H9 (cell line): ENCODE measurements at regions not wholly inside any gene's neighbourhood (a gene's known extent, or its start where the extent isn't known, plus 50 kb on each side); places are given as distances from the start of the nearest gene placed in this dataset.

ENCODE experiments used
- DNase-seq: peaks from one replicate; pipeline ENCODE4 v3.0.0-alpha.2; 2017
- H2AFZ ChIP-seq: one replicate; pipeline ENCODE4 v1.6.1; 2013; ENCODE audit warnings: mild to moderate bottlenecking, low read length, control low read depth, moderate library complexity
- H2AK5ac ChIP-seq: 2 replicates; pipeline ENCODE4 v1.6.1; 2013; ENCODE audit warnings: low read length, control low read depth, mixed read lengths; ENCODE audit not compliant: insufficient read length
- H2BK120ac ChIP-seq: one replicate; pipeline ENCODE4 v1.6.1; 2013; ENCODE audit warnings: low read depth, mild to moderate bottlenecking, low read length, control low read depth, inconsistent platforms; ENCODE audit not compliant: poor library complexity, severe bottlenecking
- H2BK12ac ChIP-seq: 2 replicates; pipeline ENCODE4 v1.6.1; 2013; ENCODE audit warnings: low read length, control low read depth, mixed read lengths, low read depth; ENCODE audit not compliant: insufficient read length
- H2BK15ac ChIP-seq: 2 replicates; pipeline ENCODE4 v1.6.1; 2013; ENCODE audit warnings: low read depth, low read length, control low read depth
- H2BK20ac ChIP-seq: one replicate; pipeline ENCODE4 v1.6.1; 2013; ENCODE audit warnings: low read depth, mild to moderate bottlenecking, low read length, control low read depth, inconsistent platforms; ENCODE audit not compliant: poor library complexity, severe bottlenecking
- H2BK5ac ChIP-seq: 2 replicates; pipeline ENCODE4 v1.6.1; 2013; ENCODE audit warnings: low read length, control low read depth, mixed read lengths; ENCODE audit not compliant: insufficient read length
- H3K14ac ChIP-seq: 2 replicates; pipeline ENCODE4 v1.6.1; 2013; ENCODE audit warnings: low read length, control low read depth; ENCODE audit not compliant: insufficient read depth
- H3K18ac ChIP-seq: 2 replicates; pipeline ENCODE4 v1.6.1; 2013; ENCODE audit warnings: low read depth, mild to moderate bottlenecking, mixed read lengths, low read length, control low read depth; ENCODE audit not compliant: insufficient read length
- H3K23ac ChIP-seq: 2 replicates; pipeline ENCODE4 v1.6.1; 2013; ENCODE audit warnings: low read length, control low read depth, mixed read lengths, low read depth; ENCODE audit not compliant: insufficient read length
- H3K23me2 ChIP-seq: 2 replicates; pipeline ENCODE4 v1.6.1; 2013; ENCODE audit warnings: low read depth, mild to moderate bottlenecking, mixed read lengths, low read length, control low read depth; ENCODE audit not compliant: insufficient read length, poor library complexity, severe bottlenecking
- H3K27ac ChIP-seq: 2 replicates; pipeline ENCODE4 v1.5.1; 2013; ENCODE audit warnings: low read length, control low read depth, mixed read lengths, low read depth; ENCODE audit not compliant: insufficient read length
- H3K27me3 ChIP-seq: 2 replicates; pipeline ENCODE4 v1.6.1; 2013; ENCODE audit warnings: low read length, control low read depth, inconsistent platforms; ENCODE audit not compliant: insufficient read depth
- H3K4ac ChIP-seq: 2 replicates; pipeline ENCODE4 v1.6.1; 2013; ENCODE audit warnings: low read depth, mild to moderate bottlenecking, control low read depth, inconsistent platforms, low read length, moderate library complexity
- H3K4me1 ChIP-seq: 2 replicates; pipeline ENCODE4 v1.6.1; 2013; ENCODE audit warnings: low read length, control low read depth, inconsistent platforms; ENCODE audit not compliant: insufficient read depth
- H3K4me2 ChIP-seq: 2 replicates; pipeline ENCODE4 v1.6.1; 2013; ENCODE audit warnings: low read length, control low read depth, mixed read lengths; ENCODE audit not compliant: insufficient read length, insufficient read depth
- H3K56ac ChIP-seq: 2 replicates; pipeline ENCODE4 v1.6.1; 2013; ENCODE audit warnings: low read depth, mild to moderate bottlenecking, mixed read lengths, low read length, control low read depth; ENCODE audit not compliant: insufficient read length
- H3K79me1 ChIP-seq: 2 replicates; pipeline ENCODE4 v1.6.1; 2013; ENCODE audit warnings: low read depth, mild to moderate bottlenecking, moderate library complexity, low read length, control low read depth, inconsistent platforms; ENCODE audit not compliant: insufficient read depth, poor library complexity, severe bottlenecking
- H3K79me2 ChIP-seq: 2 replicates; pipeline ENCODE4 v1.6.1; 2013; ENCODE audit warnings: low read length, control low read depth, inconsistent platforms; ENCODE audit not compliant: insufficient read depth
- H3K9ac ChIP-seq: 2 replicates; pipeline ENCODE4 v1.6.1; 2013; ENCODE audit warnings: low read length, control low read depth, mixed read lengths; ENCODE audit not compliant: insufficient read length; ENCODE audit errors: extremely low read depth
- H3K9me3 ChIP-seq: one replicate; pipeline ENCODE4 v1.6.1; 2013; ENCODE audit warnings: low read depth, low read length, inconsistent platforms; ENCODE audit not compliant: control insufficient read depth
- H3T11ph ChIP-seq: one replicate; pipeline ENCODE4 v1.6.1; 2013; ENCODE audit warnings: mild to moderate bottlenecking, low read length, control low read depth, inconsistent platforms
- H4K20me1 ChIP-seq: one replicate; pipeline ENCODE4 v1.6.1; 2013; ENCODE audit not compliant: control insufficient read depth, insufficient read length, insufficient read depth
- H4K5ac ChIP-seq: 2 replicates; pipeline ENCODE4 v1.6.1; 2013; ENCODE audit warnings: low read depth, mild to moderate bottlenecking, mixed read lengths, low read length, control low read depth; ENCODE audit not compliant: insufficient read length
- H4K8ac ChIP-seq: replicated peaks from 2 replicates; pipeline ENCODE4 v1.6.1; 2013; ENCODE audit warnings: low read length, control low read depth, mixed read lengths, low read depth; ENCODE audit not compliant: insufficient read length
- H4K91ac ChIP-seq: 2 replicates; pipeline ENCODE4 v1.6.1; 2013; ENCODE audit warnings: low read depth, mild to moderate bottlenecking, moderate library complexity, mixed read lengths, low read length, control low read depth; ENCODE audit not compliant: insufficient read length
- H3K27ac Mint-ChIP-seq, 3 experiments: 2 replicates in 2 of 3; 3 replicates in 1 of 3; pipeline ENCODE4 v1.8.0; 2020 to 2021; ENCODE audit warnings: mixed read lengths in 3 of 3, mild to moderate bottlenecking in 1 of 3, moderate library complexity in 1 of 3
- H3K27me3 Mint-ChIP-seq: 2 replicates; pipeline ENCODE4 v1.8.0; 2021; ENCODE audit warnings: low read depth, mild to moderate bottlenecking, moderate library complexity, mixed read lengths
- H3K36me3 Mint-ChIP-seq, 3 experiments: 2 replicates in 2 of 3; 3 replicates in 1 of 3; pipeline ENCODE4 v1.8.0; 2020 to 2021; ENCODE audit warnings: low read depth in 3 of 3, mixed read lengths in 3 of 3; ENCODE audit not compliant: insufficient read depth in 1 of 3
- H3K4me1 Mint-ChIP-seq, 2 experiments: 2 replicates each; pipeline ENCODE4 v1.8.0; 2020; ENCODE audit warnings: mixed read lengths in 2 of 2
- H3K4me3 Mint-ChIP-seq, 2 experiments: 2 replicates in 1 of 2; 3 replicates in 1 of 2; pipeline ENCODE4 v1.8.0; 2020 to 2021; ENCODE audit warnings: mild to moderate bottlenecking in 2 of 2, mixed read lengths in 2 of 2, moderate library complexity in 1 of 2
- H3K9me3 Mint-ChIP-seq, 2 experiments: 2 replicates in 1 of 2; 3 replicates in 1 of 2; pipeline ENCODE4 v1.8.0; 2020; ENCODE audit warnings: mild to moderate bottlenecking in 2 of 2, mixed read lengths in 2 of 2, moderate library complexity in 1 of 2
- CTCF ChIP-seq: fragments of 200-600 bp; sonication (generic); conservative IDR thresholded peaks from 3 replicates; pipeline ENCODE4 v1.8.0; 2021; ENCODE audit warnings: antibody characterized with exemption, mild to moderate bottlenecking
- WGBS: extraction: QIAGEN DNeasy Blood & Tissue Kit; methylation state at CpG from one replicate; pipeline ENCODE4 v1.1.7; 2013; ENCODE audit warnings: missing lambda C conversion rate, low lambda C conversion rate, mixed read lengths; ENCODE audit not compliant: insufficient read length; ENCODE audit errors: extremely low coverage; 5-methylcytosine and 5-hydroxymethylcytosine counted together

GRCh38 chr14:34372786-34373185, 89.3 kb downstream of the SPTSSA start:
- Histone ChIP-seq H3K27ac (no peak overlapping the region), H3K4ac (no peak overlapping the region), H4K8ac (no peak overlapping the region), H3K4me2 (no peak overlapping the region), H3K14ac (no peak overlapping the region), H3K23ac (no peak overlapping the region), H2BK12ac (no peak overlapping the region), H3T11ph (no peak overlapping the region), H3K79me1 (no peaks in the 10 kb centered on the region), H2BK5ac (no peak overlapping the region), H3K4me1 (no peaks in the 10 kb centered on the region), H4K20me1 (no peaks in the 10 kb centered on the region), H3K9me3 (no peaks in the 10 kb centered on the region), H2BK120ac (no peak overlapping the region), H3K18ac (no peak overlapping the region), H3K23me2 (no peaks in the 10 kb centered on the region), H2BK20ac (no peak overlapping the region), H2BK15ac (no peak overlapping the region), H2AFZ (no peak overlapping the region), H4K91ac (no peak overlapping the region), H3K27me3 (no peaks in the 10 kb centered on the region), H4K5ac (no peak overlapping the region), H3K56ac (no peak overlapping the region), H3K79me2 (no peaks in the 10 kb centered on the region), H3K9ac (no peak overlapping the region), H2AK5ac (no peak overlapping the region)
- H3K36me3 Mint-ChIP-seq, result no peaks in the 10 kb centered on the region
- TF ChIP-seq CTCF, result no peak
- H3K27me3 Mint-ChIP-seq, result no peaks in the 10 kb centered on the region
- no peak overlapping the region for H3K4me3 Mint-ChIP-seq
- H3K27ac Mint-ChIP-seq, result no peak overlapping the region; a peak in 1 of 7 replicates
- no CpG with 5 or more reads among the region's 1 CpG for WGBS
- DNase-seq, result no peak
- H3K9me3 Mint-ChIP-seq, result no peaks in the 10 kb centered on the region
- 0 out of 4 replicates have a peak, but pooled peaks cover 0 to 3% of the 10 kb centered on the region in 2 experiments for H3K4me1 Mint-ChIP-seq
